Globus pallidus (tissue), 1 donor: ENCODE measurements at regions not wholly inside any gene's neighbourhood (a gene's known extent, or its start where the extent isn't known, plus 50 kb on each side); places are given as distances from the start of the nearest gene placed in this dataset.
"Not testable (repeated sequence)": the region's sequence is repeated elsewhere in the genome, so short reads cannot be mapped to it uniquely, and the experiment has no call there.

Experiments
- DNase-seq: peaks from one replicate; pipeline ENCODE4 v3.0.0-alpha.2; 2015; ENCODE audit warnings: low spot score

DNA sequence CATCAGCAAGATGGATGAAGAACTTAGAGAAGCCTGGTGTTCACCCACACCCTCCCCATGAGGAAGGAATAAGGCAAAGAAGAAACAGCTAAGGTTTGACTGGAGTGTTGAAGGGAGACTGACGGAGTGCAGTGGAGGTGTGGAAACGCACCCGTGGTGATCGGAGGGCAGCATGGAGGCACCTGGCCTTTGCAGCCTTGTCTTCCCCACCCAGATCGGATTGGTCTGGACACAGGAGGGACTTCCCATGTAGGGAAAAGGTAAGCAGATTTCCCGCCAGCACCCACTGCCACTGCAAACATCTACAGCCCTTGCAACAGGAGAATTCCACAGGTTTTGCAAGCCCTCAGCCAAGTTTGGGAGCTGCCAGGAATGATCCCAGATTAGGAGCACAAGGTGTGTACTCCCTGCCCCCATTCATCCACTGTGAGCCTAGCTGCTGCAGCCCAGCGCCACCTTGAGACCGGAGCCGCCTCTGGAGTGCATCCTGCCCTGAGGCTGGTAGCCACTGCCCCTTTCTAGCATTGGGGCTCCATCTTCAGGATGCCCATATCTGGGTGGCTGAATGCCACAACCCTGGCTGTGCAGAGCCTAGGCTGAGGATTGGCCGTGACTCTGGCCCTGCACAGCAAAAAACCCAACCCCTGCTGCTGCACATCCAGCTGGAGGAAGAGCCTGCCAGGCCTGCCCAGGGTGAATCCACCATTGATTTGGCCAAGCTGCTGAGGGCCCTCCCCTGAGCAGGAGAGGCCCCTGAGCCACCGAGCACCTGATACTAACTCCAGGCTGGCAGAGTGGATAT lies 411.1 kb downstream of the TMEM121 start:
- no peak for DNase-seq

DNA sequence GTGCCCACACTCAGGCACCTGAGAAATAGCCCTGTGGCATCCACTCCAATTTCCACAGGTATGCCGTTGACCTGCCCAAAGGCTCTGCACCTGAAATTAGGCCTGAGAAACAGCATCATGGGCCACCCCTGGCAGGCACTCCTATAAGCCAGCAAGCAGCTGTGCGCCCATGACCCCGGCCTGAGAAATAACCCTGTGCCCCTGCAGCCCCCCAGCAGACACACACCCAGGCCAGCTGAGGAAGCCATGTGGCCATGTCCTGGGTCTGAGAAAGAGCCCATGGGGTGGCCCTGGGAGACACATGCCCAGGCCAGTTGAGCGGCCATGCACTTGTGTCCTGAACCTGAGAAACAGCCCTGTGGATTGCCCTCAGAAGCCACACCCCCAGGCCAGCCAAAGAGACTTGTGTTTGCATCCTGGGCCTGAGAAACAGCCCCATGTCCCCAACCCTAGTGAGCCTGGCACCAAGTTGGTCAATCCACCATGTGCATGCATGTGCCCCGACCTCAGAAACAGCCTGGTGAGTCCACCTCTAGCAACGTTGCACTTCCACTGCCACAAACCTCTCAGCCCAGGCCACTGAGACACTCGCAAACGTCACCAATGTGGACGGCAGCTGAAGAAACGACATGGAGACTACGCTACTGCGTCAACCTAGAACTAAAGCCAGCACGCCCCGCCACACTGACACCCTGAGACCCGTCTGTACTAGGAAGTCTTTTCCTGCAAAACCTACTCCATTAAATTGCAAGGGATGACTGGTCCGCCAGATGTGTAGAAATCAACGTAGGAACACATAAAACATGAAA lies 411.9 kb downstream of the TMEM121 start:
- no peak for DNase-seq

DNA sequence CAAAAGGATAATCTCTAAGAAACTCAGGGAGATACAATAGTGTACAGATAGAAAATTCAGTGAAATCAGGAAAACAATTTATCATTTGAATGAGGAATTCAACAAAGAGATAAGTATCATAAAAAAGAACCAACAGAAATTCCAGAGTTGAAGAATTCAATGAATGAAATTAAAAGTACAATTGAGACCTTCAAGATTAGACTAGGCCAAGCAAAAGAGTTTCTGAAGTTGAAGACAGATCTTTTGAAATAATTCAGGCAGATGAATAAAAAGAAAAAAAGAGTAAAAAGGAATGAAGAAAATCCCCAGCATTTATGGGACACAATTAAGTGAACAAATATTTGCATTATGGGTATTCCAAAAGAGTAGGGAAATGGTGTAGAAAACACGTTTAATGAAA lies 412.6 kb downstream of the TMEM121 start:
- no peak for DNase-seq

DNA sequence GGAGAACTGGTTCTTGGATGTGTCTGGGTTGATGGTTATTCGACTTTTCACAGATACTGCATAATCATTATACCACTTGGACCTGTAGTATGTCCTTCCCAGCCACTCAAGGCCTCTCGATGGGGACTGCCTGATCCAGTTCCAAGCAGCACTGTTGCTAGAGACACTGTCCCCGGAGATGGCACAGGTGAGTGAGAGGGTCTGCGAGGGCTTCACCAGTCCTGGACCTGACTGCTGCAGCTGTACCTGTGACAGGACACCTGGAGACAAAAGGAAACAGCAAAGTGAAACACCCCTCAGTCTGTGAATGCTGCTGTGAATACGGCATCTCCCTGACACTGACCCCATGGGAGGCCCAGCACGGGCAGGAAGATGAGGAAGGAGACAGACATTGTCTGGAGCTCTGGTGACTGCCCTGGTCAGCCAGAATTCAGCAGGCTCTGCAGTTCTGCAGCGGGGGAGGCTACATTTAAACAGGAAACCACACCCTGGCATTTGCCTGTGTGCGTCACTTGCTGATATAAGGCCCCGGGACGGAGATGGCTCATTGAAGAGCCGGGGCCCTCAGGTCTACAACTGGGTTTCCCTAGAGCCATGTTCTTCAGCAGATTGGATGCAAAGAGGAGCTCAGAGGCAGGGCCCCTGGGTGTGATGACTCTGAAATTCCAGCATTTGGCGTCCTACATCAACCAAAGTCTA lies 413.6 kb downstream of the TMEM121 start:
- DNase-seq = no peak

DNA sequence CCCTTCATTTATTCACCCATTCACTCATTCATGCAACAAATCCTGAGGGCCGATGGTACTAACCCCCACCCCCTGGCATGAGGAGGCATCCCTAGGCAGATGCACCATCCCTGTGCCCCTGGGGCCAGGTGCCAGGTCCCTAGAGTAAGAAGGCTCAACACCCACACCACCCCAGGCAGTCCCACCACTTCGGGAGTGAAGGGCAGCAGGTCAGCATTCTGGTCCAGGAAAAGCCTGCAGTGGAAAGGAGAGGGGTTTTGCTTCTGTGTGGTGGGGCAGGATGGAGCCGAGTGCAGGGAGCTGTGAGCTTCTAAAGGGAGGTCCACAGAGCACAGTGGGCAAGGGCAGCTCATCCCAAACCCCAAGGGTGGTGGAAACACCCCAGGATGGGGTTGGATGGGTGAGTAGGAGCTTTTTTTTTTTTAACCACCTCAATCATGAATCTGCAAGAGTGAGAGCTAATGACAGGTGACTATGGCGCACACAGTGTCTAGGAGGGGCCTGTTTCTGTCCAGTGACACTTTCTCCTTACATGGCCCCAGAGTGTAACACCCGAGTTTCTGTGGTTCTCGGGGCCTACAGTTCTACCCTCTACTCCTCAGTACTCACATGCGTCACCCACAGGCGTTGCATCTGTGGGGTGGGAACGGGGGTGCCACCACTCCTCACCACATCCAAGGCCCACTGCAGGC lies 414.3 kb downstream of the TMEM121 start:
- no peak for DNase-seq

DNA sequence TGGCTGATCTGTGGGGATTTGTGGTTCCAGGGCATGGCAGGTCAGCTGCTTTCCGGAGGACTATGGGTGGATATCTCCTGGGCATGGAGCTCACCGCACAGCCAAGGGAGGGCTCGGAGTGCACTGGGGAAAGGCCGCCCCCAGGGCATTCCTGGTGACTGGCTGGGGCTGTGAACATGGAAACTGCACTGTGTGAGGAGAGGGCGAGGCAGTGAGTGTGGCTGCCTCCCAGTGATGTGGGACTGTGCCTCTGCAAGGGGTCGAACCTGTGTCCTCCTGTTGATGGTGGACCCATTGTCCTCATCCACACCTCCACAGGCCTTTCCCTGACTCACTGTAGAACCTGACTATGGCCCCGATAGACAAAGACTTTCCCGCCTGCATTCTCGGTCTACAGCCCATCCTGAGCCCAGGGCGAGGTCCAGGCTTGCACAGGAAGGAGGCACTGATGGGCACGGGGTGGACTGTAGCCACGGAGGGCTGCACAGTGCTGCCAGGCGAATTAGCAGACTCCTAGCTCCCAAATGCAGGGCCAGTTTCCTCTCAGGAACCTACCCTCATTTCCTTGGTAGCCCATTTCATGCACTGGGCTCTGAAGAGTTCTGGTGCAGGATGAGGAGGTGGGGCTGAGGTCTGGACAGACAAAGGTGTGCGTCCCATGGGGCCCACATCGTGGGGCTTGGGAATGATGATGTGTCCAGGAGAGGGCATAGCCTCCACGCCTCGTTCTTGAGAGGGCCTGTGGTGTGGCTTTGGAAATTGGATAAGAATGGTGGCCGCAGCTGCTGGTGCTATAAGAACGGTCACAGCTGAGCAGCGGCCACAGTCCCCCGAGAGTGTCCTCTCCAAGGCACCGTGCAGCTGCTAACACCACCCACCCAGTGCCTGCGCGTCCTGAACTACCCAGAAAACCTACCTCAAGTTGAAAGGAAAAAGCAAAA lies 415.1 kb downstream of the TMEM121 start:
- no peak for DNase-seq

DNA sequence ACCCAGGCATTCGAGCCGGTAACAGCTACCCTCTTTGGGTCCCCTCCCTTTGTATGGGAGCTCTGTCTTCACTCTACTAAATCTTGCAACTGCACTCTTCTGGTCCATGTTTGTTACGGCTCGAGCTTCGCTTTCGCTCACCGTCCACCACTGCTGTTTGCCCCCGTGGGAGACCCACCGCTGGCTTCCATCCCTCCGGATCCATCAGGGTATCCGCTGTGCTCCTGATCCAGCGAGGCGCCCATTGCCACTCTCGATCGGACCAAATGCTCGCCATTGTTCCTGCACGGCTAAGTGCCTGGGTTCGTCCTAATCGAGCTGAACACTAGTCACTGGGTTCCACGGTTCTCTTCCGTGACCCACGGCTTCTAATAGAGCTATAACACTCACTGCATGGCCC lies 416.3 kb downstream of the TMEM121 start:
- DNase-seq = not testable (repeated sequence)

DNA sequence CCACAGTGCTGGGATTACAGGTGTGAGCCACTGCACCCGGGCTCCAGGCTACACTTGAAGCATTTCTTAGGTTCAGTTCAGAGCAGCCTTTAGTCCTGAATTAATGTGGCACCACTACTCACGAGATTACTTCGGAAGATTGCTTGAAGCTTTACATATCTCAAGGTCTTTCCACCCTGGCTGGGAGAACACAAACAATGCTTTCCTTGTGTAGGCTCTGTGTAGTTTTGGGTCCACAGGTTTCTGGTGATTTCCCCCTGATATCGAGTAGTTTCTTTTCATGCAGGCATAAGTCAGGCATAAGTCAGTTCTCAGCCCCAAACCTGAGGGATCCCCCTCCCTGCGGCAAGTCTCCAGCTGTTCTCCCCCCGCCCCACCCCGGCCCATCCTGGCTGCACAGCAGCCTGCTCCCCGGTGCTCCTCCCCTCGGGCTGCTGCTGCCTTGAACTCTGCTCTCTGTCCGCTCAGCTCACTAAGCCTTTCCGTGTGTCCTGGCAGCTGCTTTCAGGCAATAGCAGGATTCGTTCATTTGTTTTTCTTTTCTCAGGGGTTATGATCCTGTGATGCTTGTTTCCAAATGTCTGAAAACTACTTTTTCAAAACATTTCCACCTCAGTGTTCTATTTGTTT lies 417.7 kb downstream of the TMEM121 start:
- DNase-seq = no peak

DNA sequence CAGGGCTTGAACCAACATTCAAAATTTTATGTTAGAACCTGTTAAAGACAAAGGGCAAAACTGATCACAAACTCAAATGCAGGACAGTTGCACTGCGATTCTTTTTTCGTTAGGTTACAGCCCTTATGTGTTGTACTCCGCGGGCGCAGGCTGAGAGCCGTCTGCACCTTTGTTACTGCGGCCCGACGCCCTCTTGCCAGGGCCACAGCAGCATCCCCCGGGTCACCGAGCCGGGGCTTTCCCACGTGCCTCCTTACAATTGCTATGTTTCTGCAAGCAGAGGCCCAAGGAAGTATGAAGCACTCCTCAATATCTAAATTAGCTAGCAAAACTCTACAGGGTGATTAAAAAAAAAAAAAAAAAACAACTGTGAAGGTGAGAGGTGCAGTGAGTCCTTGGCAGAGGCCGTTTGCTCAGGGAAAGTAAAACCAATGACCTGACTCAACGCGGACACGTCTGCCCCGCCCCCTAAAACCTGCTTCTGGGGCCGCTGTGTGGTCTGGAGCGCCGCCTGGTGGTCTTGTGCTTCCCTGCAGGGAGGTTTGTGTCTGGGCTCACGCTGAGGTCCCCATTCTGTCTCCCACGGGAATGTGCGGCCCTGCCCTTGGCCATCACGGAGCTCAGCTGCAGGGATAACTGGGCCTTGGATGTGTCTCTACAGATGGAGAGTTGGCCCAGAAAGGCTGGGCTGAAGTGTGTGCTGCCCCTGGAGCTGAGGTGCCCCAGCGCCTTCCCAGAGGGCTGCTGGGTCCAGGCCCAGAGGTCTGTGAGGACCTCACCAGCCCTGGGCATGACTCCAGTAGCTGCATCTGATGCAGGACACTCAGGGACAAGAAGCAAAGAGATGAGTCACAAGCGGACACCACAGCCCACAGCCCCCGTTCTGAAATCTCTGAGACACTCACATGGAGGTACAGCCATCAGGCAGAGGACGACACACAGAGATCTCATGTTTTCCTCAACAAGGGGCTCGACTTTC lies 418.5 kb downstream of the TMEM121 start:
- DNase-seq = no peak

DNA sequence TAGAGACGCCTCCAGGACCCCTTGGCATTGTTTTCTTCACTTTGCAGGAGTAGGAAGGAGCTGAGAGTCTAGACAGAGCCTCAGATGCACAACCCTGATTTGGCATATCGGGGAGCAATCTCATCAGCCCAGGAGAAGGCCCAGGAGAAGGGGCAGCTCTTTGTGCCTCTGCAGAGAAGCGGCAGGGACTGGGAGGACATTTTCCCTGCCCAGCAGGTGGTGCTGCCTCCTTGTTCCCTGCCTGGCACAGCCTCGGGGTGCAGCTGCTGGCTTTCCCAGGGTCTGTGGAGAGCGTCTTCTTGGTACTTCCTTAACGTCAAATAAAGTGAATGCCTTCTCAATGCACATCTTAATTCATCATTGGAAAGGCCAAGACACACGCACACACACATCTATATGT lies 419.5 kb downstream of the TMEM121 start:
- DNase-seq = no peak

DNA sequence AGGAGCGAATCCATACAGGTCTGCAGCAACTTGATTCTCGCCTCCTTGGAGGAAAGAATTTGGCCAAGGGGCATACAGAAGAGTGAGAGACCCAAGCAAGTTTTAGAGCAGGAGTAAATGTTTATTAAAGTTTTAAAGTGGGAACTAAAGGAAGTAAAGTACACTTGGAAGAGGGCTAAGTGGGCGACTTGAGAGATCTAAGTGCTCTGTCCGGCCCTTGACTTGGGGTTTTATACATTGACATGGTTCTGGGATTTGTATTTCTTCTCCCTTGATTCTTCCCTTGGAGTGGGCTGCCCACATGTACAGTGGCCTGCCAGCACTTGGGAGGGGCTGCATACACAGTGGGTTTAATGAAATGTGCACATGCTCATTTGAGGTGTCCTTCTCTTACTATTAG lies 421.2 kb downstream of the TMEM121 start:
- DNase-seq = no peak

DNA sequence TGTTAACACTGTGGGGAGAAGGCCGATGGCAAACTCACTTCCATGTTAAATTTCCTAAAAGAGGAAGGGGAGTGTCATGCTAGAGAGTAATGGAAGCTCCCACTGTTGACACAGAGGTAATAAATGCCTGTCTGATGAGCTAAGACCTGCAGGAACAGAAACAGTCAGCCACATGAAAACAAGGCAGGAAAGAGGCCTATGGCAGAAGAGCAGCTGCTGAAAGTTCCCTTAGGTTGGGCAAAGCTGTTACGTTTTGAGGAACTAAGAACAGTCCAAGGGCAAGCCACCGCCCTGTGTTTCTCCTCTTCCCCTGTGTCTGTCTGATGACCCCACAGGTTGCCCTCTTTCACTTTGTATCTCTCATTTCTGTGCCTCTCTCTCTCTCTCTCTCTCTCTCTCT lies 422.6 kb downstream of the TMEM121 start:
- DNase-seq = not testable (repeated sequence)

DNA sequence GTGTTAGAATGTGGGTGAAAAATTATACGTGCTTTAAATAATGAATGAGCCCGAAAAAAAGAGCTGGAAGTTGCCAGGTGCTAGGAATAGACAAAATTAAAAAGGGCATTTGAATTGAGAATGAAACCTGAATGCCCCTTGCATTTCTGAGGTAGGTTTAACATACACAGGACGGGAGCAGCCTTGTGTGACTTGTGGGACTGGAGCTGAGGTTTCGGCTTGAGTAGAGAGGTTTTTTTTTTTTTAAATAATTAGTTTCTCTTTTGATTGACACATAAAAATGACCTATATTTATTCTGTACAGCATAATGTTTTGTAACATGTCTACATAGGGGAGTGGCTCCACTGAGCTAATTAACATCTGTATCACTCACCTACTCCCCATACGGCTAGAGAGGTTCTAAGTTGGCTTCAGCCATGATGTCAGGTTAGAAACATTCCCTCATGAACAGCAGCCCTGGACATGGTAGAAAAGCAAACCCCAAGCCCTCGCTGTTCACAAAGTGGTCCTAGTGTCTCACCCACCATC lies 424.0 kb downstream of the TMEM121 start:
- not testable (repeated sequence) for DNase-seq

DNA sequence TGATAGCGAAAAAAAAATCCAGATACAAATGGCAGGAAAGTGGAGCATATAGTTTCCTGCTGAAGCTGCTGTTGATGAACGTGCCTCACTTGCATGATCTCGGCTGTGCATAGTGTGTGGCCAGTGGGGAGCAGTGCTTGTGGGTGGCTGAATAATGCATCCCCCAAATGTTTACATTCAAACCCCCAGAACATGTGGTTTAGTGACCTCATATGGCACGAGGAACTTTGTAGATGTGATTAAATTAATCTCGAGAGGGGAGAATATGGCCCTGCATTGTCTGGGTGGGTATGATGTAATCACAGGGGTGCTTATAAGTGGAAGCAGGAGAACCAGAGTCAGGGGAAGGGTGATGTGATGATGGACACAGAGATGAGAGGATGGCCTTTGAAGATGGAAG lies 425.0 kb downstream of the TMEM121 start:
- DNase-seq = no peak

DNA sequence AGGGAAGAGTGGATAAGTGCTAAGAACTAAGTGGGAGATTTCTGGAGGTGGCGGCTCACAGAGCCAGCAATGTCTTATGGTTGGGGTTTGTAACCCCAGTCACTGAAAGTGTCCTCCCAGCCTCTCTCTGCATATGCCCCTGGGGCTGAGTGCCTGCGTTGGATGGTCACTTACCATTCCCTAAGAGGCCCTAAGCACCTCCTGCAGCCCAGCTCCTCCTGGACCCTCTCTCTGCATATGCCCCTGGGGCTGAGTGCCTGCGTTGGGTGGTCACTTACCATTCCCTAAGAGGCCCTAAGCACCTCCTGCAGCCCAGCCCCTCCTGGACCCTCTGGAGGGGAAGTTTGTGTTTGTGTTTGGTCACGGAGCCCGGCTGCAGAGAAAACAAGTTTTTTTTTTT lies 425.8 kb downstream of the TMEM121 start:
- no peak for DNase-seq

DNA sequence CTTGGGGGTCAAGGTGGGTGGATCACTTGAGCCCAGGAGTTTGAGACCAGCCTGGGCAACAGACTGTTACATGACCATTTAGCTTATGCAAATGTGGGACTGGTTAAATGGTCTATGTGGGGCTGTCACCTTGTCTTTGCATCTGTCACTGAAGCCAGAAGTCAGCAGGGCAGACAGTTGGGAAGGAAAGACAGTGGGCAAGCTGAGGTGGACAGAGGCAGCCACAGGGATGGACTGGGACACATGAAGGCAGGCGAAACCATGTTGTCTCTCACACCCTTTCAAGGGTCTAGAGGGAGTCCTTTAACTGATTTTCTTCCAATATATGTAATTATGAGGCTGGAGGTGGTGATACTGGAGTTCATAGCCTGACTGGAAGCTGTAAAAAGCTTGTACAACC lies 426.4 kb downstream of the TMEM121 start:
- DNase-seq = no peak

DNA sequence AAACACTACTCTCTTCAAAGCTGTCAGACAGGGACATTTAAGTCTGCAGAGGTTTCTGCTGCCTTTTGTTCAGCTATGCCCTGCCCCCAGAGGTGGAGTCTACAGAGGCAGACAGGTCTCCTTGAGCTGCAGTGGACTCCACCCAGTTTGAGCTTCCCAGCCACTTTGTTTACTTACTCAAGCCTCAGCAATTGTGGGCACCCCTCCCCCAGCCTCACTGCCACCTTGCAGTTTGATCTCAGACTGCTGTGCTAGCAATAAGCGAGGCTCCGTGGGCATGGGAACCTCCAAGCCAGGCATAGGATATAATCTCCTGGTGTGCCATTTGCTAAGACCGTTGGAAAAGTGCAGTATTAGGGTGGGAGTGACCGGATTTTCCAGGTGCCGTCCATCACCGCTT lies 435.2 kb downstream of the TMEM121 start:
- not testable (repeated sequence) for DNase-seq

DNA sequence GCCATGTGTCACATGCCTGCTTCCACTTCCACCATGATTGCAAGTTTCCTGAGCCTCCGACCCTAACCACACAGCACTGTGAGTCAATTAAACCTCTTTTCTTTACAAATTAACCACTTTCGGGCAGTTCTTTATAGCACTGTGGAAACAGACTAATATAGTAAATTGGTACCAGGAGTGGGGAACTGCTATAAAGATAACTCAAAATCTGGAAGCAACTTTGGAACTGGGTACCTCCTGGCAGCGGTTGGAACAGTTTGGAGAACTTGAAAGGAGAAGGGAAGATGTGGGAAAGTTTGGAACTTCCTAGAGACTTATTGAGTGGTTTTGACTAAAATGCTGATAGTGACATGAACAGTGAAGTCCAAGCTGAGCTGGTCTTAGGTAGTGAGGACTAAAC lies 436.1 kb downstream of the TMEM121 start:
- DNase-seq = no peak

DNA sequence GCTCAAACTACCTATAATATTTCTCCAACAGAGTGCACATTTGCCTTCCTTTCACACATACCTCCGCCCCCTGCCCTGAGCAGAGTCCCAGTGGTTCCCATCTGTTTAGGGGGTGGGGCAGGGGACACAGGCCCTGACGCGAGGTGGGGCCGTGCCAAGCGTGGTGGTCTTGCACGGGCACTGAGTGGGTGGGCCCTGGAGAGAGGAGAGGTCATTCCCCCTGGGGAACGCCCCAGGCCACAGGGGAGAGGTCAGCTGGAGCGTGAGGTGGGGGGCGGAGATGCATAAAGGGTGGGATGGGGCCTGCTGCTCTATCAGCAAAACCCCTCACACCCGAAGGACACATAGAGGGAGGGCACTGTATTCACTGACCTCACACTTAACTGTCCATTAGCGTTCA lies 441.9 kb downstream of the TMEM121 start:
- no peak for DNase-seq
